ENCODE measurements at regions not wholly inside any gene's neighbourhood (a gene's known extent, or its start where the extent isn't known, plus 50 kb on each side); places are given as distances from the start of the nearest gene placed in this dataset.

- Histone ChIP-seq H3K9me3 (no peaks in the 10 kb centered on the region), H3K36me3 (no peaks in the 10 kb centered on the region), H3K27ac (no peak overlapping the region), H3K27me3 (no peaks in the 10 kb centered on the region), H3K4me1 (no peaks in the 10 kb centered on the region), H3K4me3 (no peak overlapping the region)
- no peak for TF ChIP-seq CTCF (IDR thresholded peaks at IDR 0.05)
- no peak for TF ChIP-seq POLR2A (IDR thresholded peaks at IDR 0.05)
- no peak for DNase-seq
- intact Hi-C loops (cut with DNase I; ENCODE audit: low total_unique reads) = no loop called here
These were observed 154.3 kb upstream of the PLAAT1 start for GRCh38 chr3:193086681-193087080.

GRCh38 chr3:193087336-193087735 is 153.7 kb upstream of the PLAAT1 start:
- TF ChIP-seq POLR2A (IDR thresholded peaks at IDR 0.05) (no peak), CTCF (IDR thresholded peaks at IDR 0.05) (no peak)
- intact Hi-C loops (cut with DNase I; ENCODE audit: low total_unique reads) = no loop called here
- no peaks in the 10 kb centered on the region for H3K4me1 ChIP-seq
- H3K27me3 ChIP-seq = no peaks in the 10 kb centered on the region
- H3K9me3 ChIP-seq = no peaks in the 10 kb centered on the region
- no peaks in the 10 kb centered on the region for H3K36me3 ChIP-seq
- no peak for DNase-seq
- no peak overlapping the region for H3K4me3 ChIP-seq
- no peak overlapping the region for H3K27ac ChIP-seq

DNA sequence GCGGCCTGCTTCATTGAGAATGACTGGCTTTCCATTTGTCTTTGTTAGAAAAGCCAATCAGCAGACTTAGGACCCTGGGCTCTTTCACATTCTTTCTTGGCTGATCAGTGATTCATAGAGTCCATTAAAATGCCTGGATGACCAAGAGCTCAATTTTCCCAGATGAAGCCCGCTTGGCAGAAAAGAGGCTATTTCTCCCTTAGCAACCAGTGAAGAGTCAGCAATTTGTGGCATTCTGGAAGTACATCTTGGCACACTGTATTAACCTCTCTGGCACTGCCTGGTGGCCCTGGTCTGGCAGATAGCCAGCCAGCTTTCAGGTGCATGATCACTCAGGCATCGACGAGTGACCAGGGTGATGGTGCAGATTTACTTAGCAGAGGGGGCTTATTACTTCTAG is 145.7 kb upstream of the PLAAT1 start:
- H3K27ac ChIP-seq = no peak overlapping the region
- no peak for DNase-seq
- no peak for TF ChIP-seq POLR2A (IDR thresholded peaks at IDR 0.05)
- TF ChIP-seq CTCF (IDR thresholded peaks at IDR 0.05) = no peak
- H3K4me1 ChIP-seq = no peaks in the 10 kb centered on the region
- no peaks in the 10 kb centered on the region for H3K36me3 ChIP-seq
- intact Hi-C loops (cut with DNase I; ENCODE audit: low total_unique reads) = no loop called here
- no peak overlapping the region for H3K4me3 ChIP-seq
- no peaks in the 10 kb centered on the region for H3K27me3 ChIP-seq
- H3K9me3 ChIP-seq = no peaks in the 10 kb centered on the region

GRCh38 chr3:193096076-193096475 is 144.9 kb upstream of the PLAAT1 start:
- Histone ChIP-seq H3K36me3 (no peaks in the 10 kb centered on the region), H3K4me1 (no peaks in the 10 kb centered on the region), H3K27ac (no peak overlapping the region), H3K4me3 (no peak overlapping the region), H3K27me3 (no peaks in the 10 kb centered on the region), H3K9me3 (no peaks in the 10 kb centered on the region)
- intact Hi-C loops (cut with DNase I; ENCODE audit: low total_unique reads) = no loop called here
- no peak for DNase-seq
- TF ChIP-seq POLR2A (IDR thresholded peaks at IDR 0.05) = no peak
- no peak for TF ChIP-seq CTCF (IDR thresholded peaks at IDR 0.05)

DNA sequence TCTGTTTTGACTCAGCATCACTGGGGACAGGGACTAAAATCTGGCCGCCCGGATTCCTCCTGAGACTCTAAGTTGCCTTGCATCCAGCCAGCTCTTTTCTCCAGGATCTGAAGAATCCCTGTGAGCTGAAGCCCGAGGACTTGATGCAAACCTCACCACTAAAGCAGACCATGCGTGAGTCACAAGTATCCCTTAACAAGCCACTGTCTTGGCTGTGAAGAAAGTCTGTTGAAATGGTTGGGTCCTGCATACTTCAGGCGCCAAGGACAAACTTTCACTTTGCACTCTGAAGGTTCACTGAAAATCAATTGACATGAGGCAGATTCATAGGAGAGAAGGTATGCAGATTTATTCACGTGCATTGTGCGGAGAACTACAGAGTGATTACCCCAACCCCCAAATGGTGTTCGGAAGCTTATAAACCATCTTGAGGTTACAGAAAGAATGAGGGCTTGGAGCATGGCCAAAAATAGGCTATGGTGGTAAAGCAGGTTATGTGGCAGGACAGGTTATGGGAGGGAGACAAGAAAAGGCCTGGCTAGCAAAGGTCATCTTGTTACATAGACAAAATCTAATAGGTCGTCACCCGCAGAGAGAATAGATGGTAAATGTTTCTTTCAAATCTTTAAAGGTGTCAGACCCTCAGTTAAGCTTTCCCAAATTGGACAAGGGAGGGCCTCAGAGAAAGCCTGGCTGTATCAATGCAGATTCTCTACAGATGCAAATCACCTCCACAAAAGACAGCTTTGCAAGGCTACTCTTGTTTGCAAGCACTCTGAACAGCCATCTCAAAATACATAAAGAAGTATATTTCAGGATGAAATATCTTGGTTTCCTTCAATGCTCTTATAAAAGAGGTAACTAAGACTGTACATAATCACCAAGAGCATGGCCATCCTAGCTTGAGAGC is 126.3 kb upstream of the PLAAT1 start:
- Histone ChIP-seq H3K9me3 (no peaks in the 10 kb centered on the region), H3K27me3 (no peaks in the 10 kb centered on the region), H3K27ac (no peak overlapping the region), H3K4me1 (no peaks in the 10 kb centered on the region), H3K36me3 (no peaks in the 10 kb centered on the region), H3K4me3 (no peak overlapping the region)
- no peak for TF ChIP-seq POLR2A (IDR thresholded peaks at IDR 0.05)
- DNase-seq = no peak
- intact Hi-C loops (cut with DNase I; ENCODE audit: low total_unique reads) = no loop called here

Data from uterus (tissue), 3 donors.